HCT116 (cell line): ENCODE measurements at regions not wholly inside any gene's neighbourhood (a gene's known extent, or its start where the extent isn't known, plus 50 kb on each side); places are given as distances from the start of the nearest gene placed in this dataset.

ENCODE experiments used
- ATAC-seq: fragments of 200-7000 bp; cut with Tn5 transposase; 2 replicates; pipeline ENCODE4 v1.9.1; 2020; ENCODE audit warnings: mild to moderate bottlenecking, moderate library complexity
- BruUV-seq: library from RNA; stranded (reverse); fragments of 400-500 nt; replicated peaks from 2 replicates; lab custom pipeline; 2021; lab: Mats Ljungman, UMichigan
- CTCF ChIA-PET: fragments of 300-600 bp; sonication (Branson Sonifier 250); formaldehyde crosslinking; loops from one replicate; lab custom pipeline; 2021; ENCODE audit warnings: antibody characterized with exemption; lab: Charles Lee
- POLR2A ChIA-PET: fragments of 300-600, 350-600 bp; sonication (Branson Sonifier 250); formaldehyde crosslinking; loops from one replicate; lab custom pipeline; 2021; ENCODE audit warnings: antibody characterized with exemption; lab: Charles Lee
- RAD21 ChIA-PET, 2 experiments: fragments of 300-600 bp; sonication (Branson Sonifier 250); formaldehyde crosslinking; loops; one replicate each; lab custom pipeline; 2023; ENCODE audit warnings: low total read pairs in 2 of 2; ENCODE audit not compliant: uncharacterized antibody in 2 of 2, unreplicated experiment in 2 of 2, low non-redundant PET in 1 of 2; lab: Charles Lee
- DNase-seq: peaks from one replicate; pipeline ENCODE4 v3.0.0-alpha.2; 2010; ENCODE audit warnings: low read depth, low spot score
- H2AFZ ChIP-seq: fragments of 200-600 bp; shearing (Covaris generic), sonication (generic); 2 replicates; pipeline ENCODE4 v1.6.1; 2017; ENCODE audit warnings: low read depth, mixed run types, mixed read lengths, antibody characterized with exemption, low read length; ENCODE audit not compliant: poor library complexity, severe bottlenecking
- H3K27ac ChIP-seq: 2 replicates; pipeline ENCODE4 v1.5.1; 2012; ENCODE audit warnings: low read depth, low read length
- H3K27me3 ChIP-seq: fragments of 200-600 bp; sonication (generic); 2 replicates; pipeline ENCODE4 v1.6.1; 2016; ENCODE audit warnings: mixed run types, low read length, mixed read lengths; ENCODE audit not compliant: insufficient read depth
- H3K36me3 ChIP-seq, 2 experiments: fragments of 200-500 bp in 1 of 2; fragments of 200-600 bp in 1 of 2; sonication (Bioruptor generic) in 1 of 2; sonication (generic) in 1 of 2; 2 replicates each; pipeline versions ENCODE4 v1.5.1 to v1.6.1; 2014 to 2016; ENCODE audit warnings: low read length in 2 of 2, inconsistent platforms in 1 of 2, mixed read lengths in 1 of 2, mixed run types in 1 of 2; ENCODE audit not compliant: insufficient read depth in 2 of 2, control insufficient read depth in 1 of 2
- H3K4me1 ChIP-seq, 2 experiments: fragments of 200-600 bp in 1 of 2; sonication (generic) in 1 of 2; 2 replicates each; pipeline versions ENCODE4 v1.5.1 to v1.6.1; 2012 to 2017; ENCODE audit warnings: low read length in 2 of 2, inconsistent platforms in 1 of 2, mild to moderate bottlenecking in 1 of 2, mixed read lengths in 1 of 2, mixed run types in 1 of 2, moderate library complexity in 1 of 2; ENCODE audit not compliant: insufficient read depth in 2 of 2, control insufficient read depth in 1 of 2
- H3K4me2 ChIP-seq: fragments of 200-600 bp; sonication (generic); 2 replicates; pipeline ENCODE4 v1.6.1; 2017; ENCODE audit warnings: mixed run types, low read length, mixed read lengths
- H3K4me3 ChIP-seq, 2 experiments: fragments of 200-600 bp in 1 of 2; sonication (generic) in 1 of 2; replicated peaks in 1 of 2; 2 replicates each; pipeline ENCODE4 v1.5.1; 2011 to 2016; ENCODE audit warnings: low read length in 2 of 2, control low read depth in 1 of 2, low read depth in 1 of 2, mild to moderate bottlenecking in 1 of 2, mixed read lengths in 1 of 2, mixed run types in 1 of 2
- H3K79me2 ChIP-seq: fragments of 200-600 bp; sonication (generic); 2 replicates; pipeline ENCODE4 v1.6.1; 2017; ENCODE audit warnings: mild to moderate bottlenecking, mixed run types, low read length, moderate library complexity, mixed read lengths; ENCODE audit not compliant: insufficient read depth
- H3K9ac ChIP-seq: fragments of 200-600 bp; sonication (generic); 2 replicates; pipeline ENCODE4 v1.6.1; 2016; ENCODE audit warnings: low read length, mixed read lengths
- H3K9me2 ChIP-seq: fragments of 200-600 bp; sonication (generic), shearing (Covaris generic); 2 replicates; pipeline ENCODE4 v1.6.1; 2017; ENCODE audit warnings: mixed run types, mild to moderate bottlenecking, moderate library complexity; ENCODE audit not compliant: insufficient read depth
- H3K9me3 ChIP-seq, 2 experiments: fragments of 200-500 bp in 1 of 2; fragments of 200-600 bp in 1 of 2; sonication (Bioruptor generic) in 1 of 2; sonication (generic) in 1 of 2; 2 replicates each; pipeline ENCODE4 v1.6.1; 2014 to 2017; ENCODE audit warnings: low read length in 2 of 2, mixed read lengths in 2 of 2, inconsistent platforms in 1 of 2, low read depth in 1 of 2, mild to moderate bottlenecking in 1 of 2, mixed run types in 1 of 2, moderate library complexity in 1 of 2; ENCODE audit not compliant: control insufficient read depth in 1 of 2, insufficient read depth in 1 of 2
- H4K20me1 ChIP-seq: fragments of 200-600 bp; sonication (generic), shearing (Covaris generic); 2 replicates; pipeline ENCODE4 v1.6.1; 2017; ENCODE audit warnings: mixed run types, mild to moderate bottlenecking, moderate library complexity; ENCODE audit not compliant: insufficient read depth
- ATF3 ChIP-seq: IDR thresholded peaks from 2 replicates; pipeline ENCODE4 v1.6.1; 2012
- CBX3 ChIP-seq: IDR thresholded peaks from 2 replicates; pipeline ENCODE4 v1.6.1; 2012; ENCODE audit warnings: low read depth
- CEBPB ChIP-seq: IDR thresholded peaks from 2 replicates; pipeline ENCODE4 v1.6.1; 2012; ENCODE audit warnings: low read depth
- CTCF ChIP-seq, 3 experiments: fragments of 200-600 bp in 1 of 3; sonication (generic) in 1 of 3; IDR thresholded peaks in 2 of 3; conservative IDR thresholded peaks in 1 of 3; 2 replicates each; pipeline ENCODE4 v1.5.1; 2012 to 2017; ENCODE audit warnings: low read depth in 2 of 3, low read length in 2 of 3, antibody characterized with exemption in 1 of 3, borderline replicate concordance in 1 of 3, control low read depth in 1 of 3, mild to moderate bottlenecking in 1 of 3, mixed read lengths in 1 of 3, mixed run types in 1 of 3, moderate library complexity in 1 of 3; ENCODE audit not compliant: insufficient read depth in 1 of 3
- EGR1 ChIP-seq: IDR thresholded peaks from 2 replicates; pipeline ENCODE4 v1.6.1; 2012; ENCODE audit warnings: low read depth
- ELF1 ChIP-seq: IDR thresholded peaks from 2 replicates; pipeline ENCODE4 v1.6.1; 2012; ENCODE audit warnings: low read depth, borderline replicate concordance
- EZH2 ChIP-seq: fragments of 200-600 bp; sonication (generic); IDR thresholded peaks from 2 replicates; pipeline ENCODE4 v1.6.1; 2017; ENCODE audit warnings: antibody characterized with exemption, mixed run types
- FOSL1 ChIP-seq: IDR thresholded peaks from 2 replicates; pipeline ENCODE4 v1.6.1; 2012; ENCODE audit warnings: low read depth
- JUND ChIP-seq: IDR thresholded peaks from 2 replicates; pipeline ENCODE4 v1.6.1; 2012
- MAX ChIP-seq: IDR thresholded peaks from 2 replicates; pipeline ENCODE4 v1.6.1; 2012
- POLR2A ChIP-seq: IDR thresholded peaks from 2 replicates; pipeline ENCODE4 v1.7.0; 2011; ENCODE audit warnings: borderline replicate concordance; ENCODE audit not compliant: insufficient read depth, insufficient read length; ENCODE audit errors: extremely low read depth
- POLR2AphosphoS5 ChIP-seq: IDR thresholded peaks from 2 replicates; pipeline ENCODE4 v1.6.1; 2011; ENCODE audit warnings: mild to moderate bottlenecking, low read depth, low read length, moderate library complexity
- REST ChIP-seq: IDR thresholded peaks from 2 replicates; pipeline ENCODE4 v1.6.1; 2012; ENCODE audit warnings: low read depth
- SIN3A ChIP-seq: IDR thresholded peaks from 2 replicates; pipeline ENCODE4 v1.6.1; 2012; ENCODE audit warnings: low read depth
- SP1 ChIP-seq: IDR thresholded peaks from 2 replicates; pipeline ENCODE4 v1.6.1; 2012; ENCODE audit warnings: low read depth
- SRF ChIP-seq: IDR thresholded peaks from 2 replicates; pipeline ENCODE4 v1.6.1; 2012; ENCODE audit warnings: low read depth
- ZFX ChIP-seq: fragments of 450-650 bp; IDR thresholded peaks from 2 replicates; pipeline ENCODE4 v1.6.1; 2017
- ZNF274 ChIP-seq: fragments of 200-500 bp; sonication (Bioruptor generic); IDR thresholded peaks from 2 replicates; pipeline ENCODE4 v1.6.1; 2014; ENCODE audit warnings: mild to moderate bottlenecking, low read depth, low read length, inconsistent platforms
- intact Hi-C: fragments of 100-400 bp; cut with micrococcal nuclease; formaldehyde crosslinking; loops from 2 replicates; pipeline ENCODE4 v1.10.0; 2022

- no peak for DNase-seq
These were observed 51.2 kb upstream of the HOPX start for GRCh38 chr4:56732301-56732700.

More at GRCh38 chr4:56732301-56732700, 51.2 kb upstream of the HOPX start:
- POLR2A ChIA-PET: no interaction called here
- Histone ChIP-seq H4K20me1 (no peaks in the 10 kb centered on the region), H3K4me2 (no peak overlapping the region), H3K27me3 (no peaks in the 10 kb centered on the region), H3K9me3 (no peaks in the 10 kb centered on the region), H2AFZ (no peak overlapping the region), H3K36me3 (no peaks in the 10 kb centered on the region), H3K4me1 (no peaks in the 10 kb centered on the region), H3K9me2 (no peaks in the 10 kb centered on the region), H3K4me3 (no peak overlapping the region), H3K27ac (no peak overlapping the region), H3K9ac (no peak overlapping the region), H3K79me2 (no peaks in the 10 kb centered on the region)
- CTCF ChIA-PET: no interaction called here
- ATAC-seq: no peak
- intact Hi-C loops: no loop called here
- no TSS peak for BruUV-seq
- RAD21 ChIA-PET: no interaction called here
- TF ChIP-seq SRF (no peak), CBX3 (no peak), FOSL1 (no peak), SP1 (no peak), SIN3A (no peak), CTCF (IDR thresholded peaks at IDR 0.05 in 2 of 3, conservative IDR thresholded peaks at IDR 0.05 in 1 of 3; ENCODE audit: borderline replicate concordance in 1 of 3, insufficient read depth in 1 of 3, low read depth in 2 of 3, low read length in 2 of 3) (no peak), REST (no peak), EGR1 (no peak), POLR2A (no peak), ATF3 (no peak), ZFX (no peak), JUND (no peak), MAX (no peak), ELF1 (no peak), EZH2 (no peak), ZNF274 (no peak), POLR2AphosphoS5 (no peak), CEBPB (no peak)
